ENCODE measurements at regions not wholly inside any gene's neighbourhood (a gene's known extent, or its start where the extent isn't known, plus 50 kb on each side); places are given as distances from the start of the nearest gene placed in this dataset.

DNA sequence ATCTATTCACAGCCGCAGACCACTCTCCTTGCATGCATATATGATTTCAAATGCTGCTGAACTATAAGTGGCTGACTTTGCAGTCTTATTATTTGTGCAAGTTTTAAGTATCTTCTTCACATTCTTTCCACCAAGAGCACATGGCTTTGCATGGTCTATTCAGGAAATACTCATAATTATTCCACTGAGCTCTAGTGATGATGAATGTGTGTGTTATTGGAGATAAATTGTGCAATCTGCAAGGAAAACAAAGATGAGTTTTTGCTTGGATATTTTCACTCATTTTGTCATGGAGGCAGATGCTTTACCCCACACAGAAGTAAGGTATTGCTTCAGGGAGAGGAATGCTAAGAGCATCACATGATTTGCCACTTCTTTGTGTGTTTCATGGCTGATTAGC is 764.6 kb downstream of the TBC1D32 start:
- Histone ChIP-seq H2AFZ (ENCODE audit: low read depth, low read length) (no peak overlapping the region), H3K36me3 (replicated peaks; ENCODE audit: low read depth, low read length) (no peaks in the 10 kb centered on the region)

GRCh38 chr6:120564779-120565178 is 769.5 kb downstream of the TBC1D32 start:
- TF ChIP-seq CTCF (IDR thresholded peaks at IDR 0.05; ENCODE audit: low read depth, low read length) (no peak), EZH2phosphoT487 (IDR thresholded peaks at IDR 0.05; ENCODE audit: low read depth) (no peak)
- Histone ChIP-seq H3K9ac (ENCODE audit: low read length) (no peak overlapping the region), H3K27ac (ENCODE audit: low read length) (no peak overlapping the region), H3K4me3 (ENCODE audit: low read length) (no peak overlapping the region), H3K9me3 (ENCODE audit: insufficient read depth, low read length) (no peaks in the 10 kb centered on the region), H3K4me1 (ENCODE audit: low read length) (no peaks in the 10 kb centered on the region), H3K4me2 (ENCODE audit: low read length) (no peak overlapping the region), H2AFZ (ENCODE audit: low read depth, low read length) (no peak overlapping the region), H3K79me2 (ENCODE audit: low read length) (no peaks in the 10 kb centered on the region), H4K20me1 (ENCODE audit: insufficient read depth, low read length) (no peaks in the 10 kb centered on the region), H3K36me3 (replicated peaks; ENCODE audit: low read depth, low read length) (no peaks in the 10 kb centered on the region), H3K27me3 (ENCODE audit: low read depth, low read length) (no peaks in the 10 kb centered on the region)

More for the DNA sequence above, 764.6 kb downstream of the TBC1D32 start:
- no peaks in the 10 kb centered on the region for H3K79me2 ChIP-seq (ENCODE audit: low read length)
- no peaks in the 10 kb centered on the region for H3K4me1 ChIP-seq (ENCODE audit: low read length)
- no peak overlapping the region for H3K27ac ChIP-seq (ENCODE audit: low read length)
- H3K9me3 ChIP-seq (ENCODE audit: insufficient read depth, low read length): no peaks in the 10 kb centered on the region
- H4K20me1 ChIP-seq (ENCODE audit: insufficient read depth, low read length): no peaks in the 10 kb centered on the region
- no peak overlapping the region for H3K4me2 ChIP-seq (ENCODE audit: low read length)
- no peak for TF ChIP-seq EZH2phosphoT487 (IDR thresholded peaks at IDR 0.05; ENCODE audit: low read depth)
- TF ChIP-seq CTCF (IDR thresholded peaks at IDR 0.05; ENCODE audit: low read depth, low read length): no peak
- no peaks in the 10 kb centered on the region for H3K27me3 ChIP-seq (ENCODE audit: low read depth, low read length)
- H3K4me3 ChIP-seq (ENCODE audit: low read length): no peak overlapping the region
- no peak overlapping the region for H3K9ac ChIP-seq (ENCODE audit: low read length)

- Histone ChIP-seq H3K27ac (ENCODE audit: low read length) (no peak overlapping the region), H3K79me2 (ENCODE audit: low read length) (no peaks in the 10 kb centered on the region), H3K4me1 (ENCODE audit: low read length) (no peaks in the 10 kb centered on the region)
Observed at GRCh38 chr6:120558294-120558693, 776.0 kb downstream of the TBC1D32 start.

DNA sequence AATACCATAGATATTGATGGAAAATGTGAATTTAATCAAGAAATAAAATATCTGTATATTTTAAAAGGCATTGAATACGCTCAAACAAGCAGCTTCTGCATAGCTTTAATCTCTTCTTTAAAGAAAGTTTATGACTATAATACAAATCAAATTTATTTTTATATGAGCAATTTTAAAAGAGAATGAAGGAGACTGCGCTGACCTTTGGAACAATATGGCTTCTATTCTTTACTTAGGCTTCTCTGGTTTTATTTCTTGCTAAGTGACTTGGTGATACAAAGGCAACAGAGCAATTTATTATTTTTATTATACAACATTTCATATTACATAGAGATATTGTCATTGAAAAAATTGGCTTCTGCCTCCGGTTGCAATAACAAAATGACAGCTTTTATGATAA is 776.7 kb downstream of the TBC1D32 start:
- Histone ChIP-seq H4K20me1 (ENCODE audit: insufficient read depth, low read length) (no peaks in the 10 kb centered on the region), H3K36me3 (replicated peaks; ENCODE audit: low read depth, low read length) (no peaks in the 10 kb centered on the region), H3K27me3 (ENCODE audit: low read depth, low read length) (no peaks in the 10 kb centered on the region), H3K9ac (ENCODE audit: low read length) (no peak overlapping the region), H3K9me3 (ENCODE audit: insufficient read depth, low read length) (no peaks in the 10 kb centered on the region), H3K4me1 (ENCODE audit: low read length) (no peaks in the 10 kb centered on the region), H3K79me2 (ENCODE audit: low read length) (no peaks in the 10 kb centered on the region), H2AFZ (ENCODE audit: low read depth, low read length) (no peak overlapping the region), H3K27ac (ENCODE audit: low read length) (no peak overlapping the region), H3K4me2 (ENCODE audit: low read length) (no peak overlapping the region), H3K4me3 (ENCODE audit: low read length) (no peak overlapping the region)
- TF ChIP-seq EZH2phosphoT487 (IDR thresholded peaks at IDR 0.05; ENCODE audit: low read depth): no peak
- no peak for TF ChIP-seq CTCF (IDR thresholded peaks at IDR 0.05; ENCODE audit: low read depth, low read length)

More at GRCh38 chr6:120558294-120558693, 776.0 kb downstream of the TBC1D32 start:
- no peak overlapping the region for H3K4me2 ChIP-seq (ENCODE audit: low read length)
- H2AFZ ChIP-seq (ENCODE audit: low read depth, low read length): no peak overlapping the region
- H3K27me3 ChIP-seq (ENCODE audit: low read depth, low read length): no peaks in the 10 kb centered on the region
- no peak overlapping the region for H3K9ac ChIP-seq (ENCODE audit: low read length)
- TF ChIP-seq EZH2phosphoT487 (IDR thresholded peaks at IDR 0.05; ENCODE audit: low read depth) (no peak), CTCF (IDR thresholded peaks at IDR 0.05; ENCODE audit: low read depth, low read length) (no peak)
- H3K9me3 ChIP-seq (ENCODE audit: insufficient read depth, low read length): no peaks in the 10 kb centered on the region
- no peaks in the 10 kb centered on the region for H3K36me3 ChIP-seq (replicated peaks; ENCODE audit: low read depth, low read length)
- no peaks in the 10 kb centered on the region for H4K20me1 ChIP-seq (ENCODE audit: insufficient read depth, low read length)
- H3K4me3 ChIP-seq (ENCODE audit: low read length): no peak overlapping the region
